Endothelial cell of umbilical vein (primary cell): ENCODE measurements at regions not wholly inside any gene's neighbourhood (a gene's known extent, or its start where the extent isn't known, plus 50 kb on each side); places are given as distances from the start of the nearest gene placed in this dataset.

ENCODE experiments used
- BruUV-seq: library from RNA; stranded (reverse); fragments of 400-500 nt; replicated peaks from 2 replicates; lab custom pipeline; 2021; lab: Mats Ljungman, UMichigan
- CTCF ChIA-PET: fragments of 300-600, 350-600 bp; sonication (Branson Sonifier 250); formaldehyde crosslinking; loops from one replicate; lab custom pipeline; 2021; ENCODE audit warnings: antibody characterized with exemption, inconsistent platforms; lab: Charles Lee
- POLR2A ChIA-PET: fragments of 300-600, 350-600 bp; sonication (Branson Sonifier 250); formaldehyde crosslinking; loops from one replicate; lab custom pipeline; 2021; ENCODE audit warnings: antibody characterized with exemption, inconsistent platforms; lab: Charles Lee
- DNase-seq: peaks from one replicate; pipeline ENCODE4 v3.0.0-alpha.2; 2011; ENCODE audit warnings: low read depth, low spot score
- FAIRE-seq: peaks from 2 replicates; lab custom pipeline; 2011; peaks lifted over from hg19 to GRCh38; lab: Jason Lieb, UNC
- H2AFZ ChIP-seq: 2 replicates; pipeline ENCODE4 v1.6.0; 2012; ENCODE audit warnings: low read depth, low read length, control low read depth, inconsistent platforms
- H3K27ac ChIP-seq: 2 replicates; pipeline ENCODE4 v1.5.1; 2011; ENCODE audit warnings: low read depth, mild to moderate bottlenecking, control low read depth, low read length, moderate library complexity; ENCODE audit not compliant: insufficient read depth
- H3K27me3 ChIP-seq, 2 experiments: 2 replicates each; pipeline versions ENCODE4 v1.6.0 to v1.6.1; 2011; ENCODE audit warnings: low read length in 2 of 2, mixed read lengths in 1 of 2; ENCODE audit not compliant: control insufficient read depth in 2 of 2, insufficient read depth in 2 of 2
- H3K36me3 ChIP-seq, 2 experiments: 2 replicates in 1 of 2; 3 replicates in 1 of 2; pipeline ENCODE4 v1.5.1; 2011; ENCODE audit warnings: low read length in 2 of 2, mild to moderate bottlenecking in 1 of 2, moderate library complexity in 1 of 2; ENCODE audit not compliant: control insufficient read depth in 2 of 2, insufficient read depth in 2 of 2; ENCODE audit errors: extremely low read depth in 1 of 2
- H3K4me1 ChIP-seq: 3 replicates; pipeline ENCODE4 v1.5.1; 2011; ENCODE audit warnings: mild to moderate bottlenecking, low read length; ENCODE audit not compliant: control insufficient read depth, insufficient read depth; ENCODE audit errors: extremely low read depth
- H3K4me2 ChIP-seq: 2 replicates; pipeline ENCODE4 v1.6.1; 2011; ENCODE audit warnings: low read length, control low read depth, mixed read lengths; ENCODE audit not compliant: insufficient read depth
- H3K4me3 ChIP-seq, 3 experiments: fragments of 200-600 bp in 1 of 3; sonication (generic), shearing (Covaris generic) in 1 of 3; replicated peaks in 1 of 3; 2 replicates each; pipeline ENCODE4 v1.5.1; 2011 to 2016; ENCODE audit warnings: control low read depth in 3 of 3, low read length in 3 of 3, mild to moderate bottlenecking in 2 of 3, inconsistent platforms in 1 of 3, low read depth in 1 of 3, moderate library complexity in 1 of 3; ENCODE audit not compliant: insufficient read depth in 1 of 3
- H3K79me2 ChIP-seq: 2 replicates; pipeline ENCODE4 v1.6.0; 2012; ENCODE audit warnings: low read length, inconsistent platforms; ENCODE audit not compliant: control insufficient read depth, insufficient read depth
- H3K9ac ChIP-seq: replicated peaks from 2 replicates; pipeline ENCODE3; 2011; ENCODE audit warnings: low read length, control low read depth; ENCODE audit not compliant: insufficient read depth; ENCODE audit errors: extremely low read depth
- H3K9me1 ChIP-seq: replicated peaks from 3 replicates; pipeline ENCODE4 v1.6.0; 2011; ENCODE audit warnings: mild to moderate bottlenecking, low read length; ENCODE audit not compliant: control insufficient read depth, insufficient read depth; ENCODE audit errors: extremely low read depth
- H3K9me3 ChIP-seq: replicated peaks from 2 replicates; pipeline ENCODE4 v1.5.1; 2012; ENCODE audit warnings: low read length, inconsistent platforms; ENCODE audit not compliant: control insufficient read depth, insufficient read depth
- H4K20me1 ChIP-seq: replicated peaks from 2 replicates; pipeline ENCODE3; 2011; ENCODE audit warnings: mild to moderate bottlenecking, low read length; ENCODE audit not compliant: control insufficient read depth, insufficient read depth; ENCODE audit errors: extremely low read depth
- EZH2 ChIP-seq: IDR thresholded peaks from 2 replicates; pipeline ENCODE4 v1.6.1; 2012; ENCODE audit warnings: borderline replicate concordance, low read depth, mild to moderate bottlenecking, moderate library complexity, low read length, inconsistent platforms; ENCODE audit not compliant: severe bottlenecking
- FOS ChIP-seq: IDR thresholded peaks from 2 replicates; pipeline ENCODE4 v1.6.1; 2011; ENCODE audit warnings: mild to moderate bottlenecking, low read length, moderate library complexity, borderline replicate concordance; ENCODE audit not compliant: insufficient read depth
- GATA2 ChIP-seq: IDR thresholded peaks from 2 replicates; pipeline ENCODE4 v1.7.0; 2011; ENCODE audit warnings: low read depth, mild to moderate bottlenecking, moderate library complexity, mixed read lengths, low read length; ENCODE audit not compliant: insufficient read length, insufficient read depth
- JUN ChIP-seq: IDR thresholded peaks from 2 replicates; pipeline ENCODE4 v1.6.1; 2011; ENCODE audit warnings: borderline replicate concordance, low read depth; ENCODE audit not compliant: insufficient read length, insufficient read depth
- MAX ChIP-seq: IDR thresholded peaks from 2 replicates; pipeline ENCODE4 v1.6.1; 2011; ENCODE audit not compliant: insufficient read depth, insufficient read length
- MYC ChIP-seq: IDR thresholded peaks from one replicate; pipeline ENCODE4 v1.6.1; 2011; ENCODE audit warnings: mild to moderate bottlenecking, low read depth, low read length
- POLR2A ChIP-seq: IDR thresholded peaks from 2 replicates; pipeline ENCODE4 v1.6.1; 2012; ENCODE audit warnings: low read depth, mild to moderate bottlenecking, control low read depth, low read length
- POLR2AphosphoS5 ChIP-seq: IDR thresholded peaks from 2 replicates; pipeline ENCODE4 v1.6.1; 2012; ENCODE audit warnings: low read depth, mild to moderate bottlenecking, control low read depth, low read length, moderate library complexity; ENCODE audit not compliant: insufficient read depth
- dilution Hi-C: fragments of 300-500 bp; cut with MboI; formaldehyde crosslinking; loops from one replicate; pipeline ENCODE4 v1.15.0; 2019; ENCODE audit warnings: low sequenced_read_pairs; ENCODE audit not compliant: extremely low pct_ligation_motif_present
- intact Hi-C: fragments of 100-400 bp; cut with micrococcal nuclease; formaldehyde crosslinking; loops from one replicate; pipeline ENCODE4 v1.10.0; 2022
- TF ChIP-seq, protein P1 (sequence below), 2 donors: IDR thresholded peaks; 1 replicate in 1 of 2; 2 replicates in 1 of 2; pipeline ENCODE4 v1.5.1; 2011; ENCODE audit warnings: low read length in 2 of 2, mild to moderate bottlenecking in 2 of 2, moderate library complexity in 2 of 2, control low read depth in 1 of 2, inconsistent platforms in 1 of 2, low read depth in 1 of 2; ENCODE audit not compliant: insufficient read depth in 1 of 2; ENCODE audit errors: extremely low read depth in 1 of 2

GRCh38 chr13:77422724-77423123 is 95.8 kb upstream of the MYCBP2 start:
- Histone ChIP-seq H3K79me2 (no peaks in the 10 kb centered on the region), H3K4me2 (no peak overlapping the region), H3K27me3 (no peaks in the 10 kb centered on the region), H3K36me3 (no peaks in the 10 kb centered on the region), H3K4me1 (no peaks in the 10 kb centered on the region), H3K9ac (no peak overlapping the region), H4K20me1 (no peaks in the 10 kb centered on the region), H3K9me1 (no peaks in the 10 kb centered on the region), H3K9me3 (no peaks in the 10 kb centered on the region), H2AFZ (no peak overlapping the region), H3K27ac (no peak overlapping the region), H3K4me3 (no peak overlapping the region)
- dilution Hi-C loops (no loop called here), intact Hi-C loops (no loop called here)
- FAIRE-seq (no peak), DNase-seq (no peak)
- BruUV-seq, result no TSS peak
- TF ChIP-seq MYC, result no peak
- ChIA-PET CTCF (no interaction called here), POLR2A (no interaction called here)

DNA sequence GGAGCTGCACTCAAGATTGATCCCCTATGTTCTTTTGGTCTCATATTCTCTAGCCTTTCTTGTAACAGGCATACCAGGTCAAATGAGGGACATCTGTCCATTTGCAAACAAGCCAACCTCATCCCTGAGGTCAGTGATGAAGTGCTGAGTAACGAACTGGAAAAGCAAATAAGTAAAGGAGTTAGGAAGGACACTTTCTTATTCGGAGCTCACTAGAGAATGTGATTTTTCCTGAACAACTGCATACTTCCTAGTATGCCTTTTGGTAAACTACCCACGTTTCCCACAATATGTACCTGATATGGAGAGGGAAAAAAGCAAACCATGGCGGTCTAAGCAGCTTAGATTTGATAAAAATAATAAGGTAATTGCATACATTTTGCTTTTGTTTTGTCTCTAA is 91.0 kb upstream of the MYCBP2 start:
- H3K79me2 ChIP-seq, result no peaks in the 10 kb centered on the region
- H3K9me3 ChIP-seq, result no peaks in the 10 kb centered on the region
- BruUV-seq, result no TSS peak
- H3K4me2 ChIP-seq, result no peak overlapping the region
- FAIRE-seq, result no peak
- TF ChIP-seq POLR2AphosphoS5 (no peak), EZH2 (no peak), MYC (no peak), GATA2 (no peak), JUN (no peak), MAX (no peak), FOS (no peak), POLR2A (no peak)
- TF ChIP-seq, protein P1, sequence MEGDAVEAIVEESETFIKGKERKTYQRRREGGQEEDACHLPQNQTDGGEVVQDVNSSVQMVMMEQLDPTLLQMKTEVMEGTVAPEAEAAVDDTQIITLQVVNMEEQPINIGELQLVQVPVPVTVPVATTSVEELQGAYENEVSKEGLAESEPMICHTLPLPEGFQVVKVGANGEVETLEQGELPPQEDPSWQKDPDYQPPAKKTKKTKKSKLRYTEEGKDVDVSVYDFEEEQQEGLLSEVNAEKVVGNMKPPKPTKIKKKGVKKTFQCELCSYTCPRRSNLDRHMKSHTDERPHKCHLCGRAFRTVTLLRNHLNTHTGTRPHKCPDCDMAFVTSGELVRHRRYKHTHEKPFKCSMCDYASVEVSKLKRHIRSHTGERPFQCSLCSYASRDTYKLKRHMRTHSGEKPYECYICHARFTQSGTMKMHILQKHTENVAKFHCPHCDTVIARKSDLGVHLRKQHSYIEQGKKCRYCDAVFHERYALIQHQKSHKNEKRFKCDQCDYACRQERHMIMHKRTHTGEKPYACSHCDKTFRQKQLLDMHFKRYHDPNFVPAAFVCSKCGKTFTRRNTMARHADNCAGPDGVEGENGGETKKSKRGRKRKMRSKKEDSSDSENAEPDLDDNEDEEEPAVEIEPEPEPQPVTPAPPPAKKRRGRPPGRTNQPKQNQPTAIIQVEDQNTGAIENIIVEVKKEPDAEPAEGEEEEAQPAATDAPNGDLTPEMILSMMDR (IDR thresholded peaks at IDR 0.05; ENCODE audit: extremely low read depth in 1 of 2, insufficient read depth in 1 of 2, low read depth in 1 of 2, low read length in 2 of 2), result no peak
- H3K4me1 ChIP-seq, result no peaks in the 10 kb centered on the region
- intact Hi-C loops (no loop called here), dilution Hi-C loops (no loop called here)
- H3K9ac ChIP-seq, result no peak overlapping the region
- H3K9me1 ChIP-seq, result no peaks in the 10 kb centered on the region
- no peaks in the 10 kb centered on the region for H4K20me1 ChIP-seq
- ChIA-PET CTCF (interaction anchor here (1.2 to 1.3 kb wide), 2 partner anchors 9 to 11 kb away, joined by 3 to 5 read pairs; no protein-coding TSS in a partner anchor), POLR2A (no interaction called here)
- no peaks in the 10 kb centered on the region for H3K36me3 ChIP-seq
- H2AFZ ChIP-seq, result no peak overlapping the region
- H3K27ac ChIP-seq, result no peak overlapping the region
- DNase-seq, result no peak
- no peak overlapping the region for H3K4me3 ChIP-seq
- no peaks in the 10 kb centered on the region for H3K27me3 ChIP-seq
